KG1 (cell line): ENCODE measurements at regions not wholly inside any gene's neighbourhood (a gene's known extent, or its start where the extent isn't known, plus 50 kb on each side); places are given as distances from the start of the nearest gene placed in this dataset.
"Not testable (repeated sequence)": the region's sequence is repeated elsewhere in the genome, so short reads cannot be mapped to it uniquely, and the experiment has no call there.

ENCODE experiments used
- DNase-seq: peaks from one replicate; lab custom pipeline; 2025; lab: John Stamatoyannopoulos, UW

GRCh38 chr2:57597940-57598339, 448.7 kb upstream of the VRK2 start:
- no peak for DNase-seq

GRCh38 chr2:57598551-57598950, 448.1 kb upstream of the VRK2 start:
- peak; percentile 18 for DNase-seq

GRCh38 chr2:57602733-57603132, 443.9 kb upstream of the VRK2 start:
- DNase-seq = no peak

GRCh38 chr2:57614988-57615387, 431.6 kb upstream of the VRK2 start:
- DNase-seq = no peak

GRCh38 chr2:57615855-57616556, 430.6 kb upstream of the VRK2 start:
- no peak for DNase-seq

- no peak for DNase-seq
Measured at GRCh38 chr2:57617318-57617717, 429.3 kb upstream of the VRK2 start.

- DNase-seq = no peak
Measured at GRCh38 chr2:57621122-57621663, 425.4 kb upstream of the VRK2 start.

- no peak for DNase-seq
Measured at GRCh38 chr2:57622009-57622408, 424.6 kb upstream of the VRK2 start.

GRCh38 chr2:57656198-57656597, 390.4 kb upstream of the VRK2 start:
- DNase-seq = no peak

- DNase-seq = no peak
Measured at GRCh38 chr2:57669570-57669969, 377.0 kb upstream of the VRK2 start.

GRCh38 chr2:57674025-57674424, 372.6 kb upstream of the VRK2 start:
- no peak for DNase-seq

- DNase-seq = no peak
Measured at GRCh38 chr2:57674743-57675142, 371.9 kb upstream of the VRK2 start.

- DNase-seq = no peak
Measured at GRCh38 chr2:57677296-57677695, 369.3 kb upstream of the VRK2 start.

GRCh38 chr2:57681650-57682049, 365.0 kb upstream of the VRK2 start:
- no peak for DNase-seq

- no peak for DNase-seq
Measured at GRCh38 chr2:57685032-57685431, 361.6 kb upstream of the VRK2 start.

GRCh38 chr2:57692395-57692794, 354.2 kb upstream of the VRK2 start:
- DNase-seq = no peak

- DNase-seq = no peak
Measured at GRCh38 chr2:57693177-57693576, 353.4 kb upstream of the VRK2 start.

GRCh38 chr2:57693965-57694364, 352.6 kb upstream of the VRK2 start:
- no peak for DNase-seq

- DNase-seq = no peak
Measured at GRCh38 chr2:57696016-57696415, 350.6 kb upstream of the VRK2 start.

- no peak for DNase-seq
Measured at GRCh38 chr2:57698392-57698791, 348.2 kb upstream of the VRK2 start.

GRCh38 chr2:57698935-57699449, 347.6 kb upstream of the VRK2 start:
- no peak for DNase-seq

GRCh38 chr2:57701391-57701791, 345.2 kb upstream of the VRK2 start:
- DNase-seq = no peak

GRCh38 chr2:57703407-57703806, 343.2 kb upstream of the VRK2 start:
- DNase-seq = no peak

GRCh38 chr2:57707794-57708193, 338.8 kb upstream of the VRK2 start:
- DNase-seq = not testable (repeated sequence)
